ENCODE measurements at regions not wholly inside any gene's neighbourhood (a gene's known extent, or its start where the extent isn't known, plus 50 kb on each side); places are given as distances from the start of the nearest gene placed in this dataset.
"Not testable (repeated sequence)": the region's sequence is repeated elsewhere in the genome, so short reads cannot be mapped to it uniquely, and the experiment has no call there.

- no peak for TF ChIP-seq CTCF (IDR thresholded peaks at IDR 0.05; ENCODE audit: control insufficient read depth, extremely low read depth, insufficient read depth)
Observed at GRCh38 chr5:101206534-101206933, 303.5 kb upstream of the ST8SIA4 start.

GRCh38 chr5:101205065-101205464 lies 302.0 kb upstream of the ST8SIA4 start:
- not testable (repeated sequence) for DNase-seq (ENCODE audit: low read depth)

More at GRCh38 chr5:101206534-101206933, 303.5 kb upstream of the ST8SIA4 start:
- DNase-seq (ENCODE audit: low read depth) = no peak
- no peak overlapping the region for H3K4me3 ChIP-seq (ENCODE audit: low read depth, low read length)

GRCh38 chr5:101180365-101180764 lies 277.3 kb upstream of the ST8SIA4 start:
- DNase-seq (ENCODE audit: low read depth); H3K4me3 ChIP-seq (ENCODE audit: low read depth, low read length): not testable (repeated sequence)

More at GRCh38 chr5:101205065-101205464, 302.0 kb upstream of the ST8SIA4 start:
- H3K4me3 ChIP-seq (ENCODE audit: low read depth, low read length) = not testable (repeated sequence)

- no peak for DNase-seq (ENCODE audit: low read depth)
- TF ChIP-seq CTCF (IDR thresholded peaks at IDR 0.05; ENCODE audit: control insufficient read depth, extremely low read depth, insufficient read depth) = no peak
- no peak overlapping the region for H3K4me3 ChIP-seq (ENCODE audit: low read depth, low read length)
Observed at GRCh38 chr5:101176605-101177004, 273.5 kb upstream of the ST8SIA4 start.

GRCh38 chr5:101174981-101175380 lies 271.9 kb upstream of the ST8SIA4 start:
- TF ChIP-seq CTCF (IDR thresholded peaks at IDR 0.05; ENCODE audit: control insufficient read depth, extremely low read depth, insufficient read depth) = no peak
- DNase-seq (ENCODE audit: low read depth) = peak; percentile 10
- H3K4me3 ChIP-seq (ENCODE audit: low read depth, low read length) = no peak overlapping the region

- TF ChIP-seq CTCF (IDR thresholded peaks at IDR 0.05; ENCODE audit: control insufficient read depth, extremely low read depth, insufficient read depth) = no peak
- no peak overlapping the region for H3K4me3 ChIP-seq (ENCODE audit: low read depth, low read length)
- DNase-seq (ENCODE audit: low read depth) = no peak
Observed at GRCh38 chr5:101163088-101163487, 260.0 kb upstream of the ST8SIA4 start.

- DNase-seq (ENCODE audit: low read depth) = no peak
- no peak for TF ChIP-seq CTCF (IDR thresholded peaks at IDR 0.05; ENCODE audit: control insufficient read depth, extremely low read depth, insufficient read depth)
- H3K4me3 ChIP-seq (ENCODE audit: low read depth, low read length) = no peak overlapping the region
Observed at GRCh38 chr5:101160002-101160401, 256.9 kb upstream of the ST8SIA4 start.

GRCh38 chr5:101159006-101159405 lies 255.9 kb upstream of the ST8SIA4 start:
- no peak overlapping the region for H3K4me3 ChIP-seq (ENCODE audit: low read depth, low read length)
- no peak for DNase-seq (ENCODE audit: low read depth)
- no peak for TF ChIP-seq CTCF (IDR thresholded peaks at IDR 0.05; ENCODE audit: control insufficient read depth, extremely low read depth, insufficient read depth)
